Endometrial microvascular endothelial cells (primary cell): ENCODE measurements at regions not wholly inside any gene's neighbourhood (a gene's known extent, or its start where the extent isn't known, plus 50 kb on each side); places are given as distances from the start of the nearest gene placed in this dataset.

Source experiments
- in situ Hi-C: cut with HindIII; loops from 2 replicates; pipeline ENCODE4 v1.10.0; 2017; ENCODE audit warnings: low sequenced_read_pairs, low pct_unique_long_range_greater_than_20kb; ENCODE audit errors: inconsistent ontology term

DNA sequence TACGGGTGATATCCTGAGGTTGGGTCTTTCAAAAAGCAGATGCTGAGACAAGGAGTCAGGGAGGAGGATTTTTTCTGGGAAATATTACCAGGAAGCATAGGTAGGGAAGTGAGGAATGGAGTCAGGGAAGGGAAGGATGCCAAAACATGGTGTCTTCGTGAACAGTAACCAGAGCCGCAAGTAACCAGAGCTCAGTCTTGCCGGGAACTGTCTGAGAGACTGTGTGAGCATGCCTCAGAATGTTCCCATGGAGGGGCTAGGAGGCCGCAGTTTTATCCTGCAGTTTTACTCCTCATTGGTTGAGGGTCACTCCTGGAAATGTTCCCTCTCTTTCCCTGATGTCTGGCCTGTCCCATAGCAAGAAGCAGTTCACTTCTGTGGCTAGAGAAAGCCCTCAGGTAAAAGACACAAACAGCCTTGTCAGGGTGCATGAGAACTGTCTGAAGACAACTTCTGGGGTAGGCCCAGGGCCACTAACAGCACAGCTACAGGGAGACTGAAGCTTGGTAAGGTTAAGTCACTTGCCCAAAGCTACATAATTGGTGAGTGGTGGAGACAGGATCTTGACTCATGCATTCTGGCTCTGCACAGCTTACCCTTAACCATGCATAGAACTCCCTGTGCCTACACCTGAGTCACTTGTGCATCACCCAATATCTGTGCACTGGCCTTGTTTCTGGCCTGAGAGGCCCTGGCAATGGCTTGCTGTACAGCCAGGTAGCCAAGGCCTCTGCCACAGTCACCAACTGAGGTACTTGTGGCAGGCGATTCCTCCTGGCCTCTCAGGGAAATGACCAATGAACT, 76.3 kb upstream of the FRMD4B start:
- in situ Hi-C loops, result no loop called here

DNA sequence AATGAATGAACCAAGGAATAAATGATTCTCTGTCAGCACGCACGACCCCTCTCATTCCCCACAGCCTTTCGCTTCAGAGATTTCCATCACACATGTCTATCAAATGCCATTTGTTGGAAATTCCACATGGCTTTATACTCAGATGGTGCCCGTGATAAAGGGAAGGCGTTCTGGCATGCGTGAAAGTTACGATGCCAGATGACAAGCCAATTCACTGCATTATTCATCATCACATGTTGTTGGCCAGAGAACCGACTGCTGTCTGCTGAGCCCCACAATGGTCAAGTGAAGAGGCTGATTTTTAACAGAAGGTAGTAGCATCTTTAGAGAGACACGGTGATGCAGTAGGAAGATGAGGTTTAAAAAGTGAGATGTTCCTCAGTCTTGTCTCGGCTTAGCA, 74.1 kb upstream of the FRMD4B start:
- in situ Hi-C loops, result no loop called here

DNA sequence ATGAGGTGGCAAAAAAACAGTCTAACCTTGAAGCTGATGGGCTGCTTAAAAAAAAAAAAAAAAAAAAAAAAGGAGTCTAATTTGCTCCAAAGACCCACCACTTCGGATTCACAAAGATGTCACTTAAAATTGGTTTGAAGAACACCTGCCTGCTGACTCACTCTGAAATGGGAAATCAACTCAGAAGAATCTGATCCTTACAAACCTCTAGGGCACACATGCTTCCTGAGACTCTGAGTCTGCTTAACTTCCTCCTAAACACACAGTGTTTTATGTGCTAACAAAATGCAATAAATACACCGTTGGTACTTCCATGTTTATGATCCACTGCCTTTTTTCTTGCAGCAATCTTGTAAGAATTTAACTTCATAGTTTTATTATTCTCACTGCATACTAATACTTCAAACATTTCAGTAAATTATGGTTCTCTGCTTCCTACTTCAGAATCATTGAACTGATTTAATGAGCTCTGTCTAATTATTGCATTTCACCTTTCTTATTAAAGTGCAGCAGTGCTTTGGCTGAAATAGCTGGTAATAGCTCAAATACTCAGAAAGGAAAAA, 73.0 kb upstream of the FRMD4B start:
- in situ Hi-C loops, result no loop called here

DNA sequence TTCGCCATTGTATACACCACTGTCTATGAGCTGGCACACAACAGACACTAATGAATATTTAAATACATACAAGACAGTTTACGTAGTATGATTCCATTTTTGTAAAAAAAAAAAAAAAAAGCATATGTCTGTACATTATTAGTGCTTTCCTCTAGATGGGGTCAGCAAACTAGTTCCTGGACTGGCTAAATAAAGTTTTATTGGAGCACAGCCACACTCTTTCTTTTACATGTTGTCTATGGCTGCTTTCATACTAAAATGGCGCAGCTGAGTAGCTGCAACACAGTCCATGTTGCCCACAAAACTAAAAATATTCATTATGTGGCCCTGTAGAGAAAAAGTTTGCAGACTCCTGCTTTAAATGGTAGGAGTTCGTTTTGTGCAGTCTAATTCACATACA, 70.7 kb upstream of the FRMD4B start:
- in situ Hi-C loops, result no loop called here

DNA sequence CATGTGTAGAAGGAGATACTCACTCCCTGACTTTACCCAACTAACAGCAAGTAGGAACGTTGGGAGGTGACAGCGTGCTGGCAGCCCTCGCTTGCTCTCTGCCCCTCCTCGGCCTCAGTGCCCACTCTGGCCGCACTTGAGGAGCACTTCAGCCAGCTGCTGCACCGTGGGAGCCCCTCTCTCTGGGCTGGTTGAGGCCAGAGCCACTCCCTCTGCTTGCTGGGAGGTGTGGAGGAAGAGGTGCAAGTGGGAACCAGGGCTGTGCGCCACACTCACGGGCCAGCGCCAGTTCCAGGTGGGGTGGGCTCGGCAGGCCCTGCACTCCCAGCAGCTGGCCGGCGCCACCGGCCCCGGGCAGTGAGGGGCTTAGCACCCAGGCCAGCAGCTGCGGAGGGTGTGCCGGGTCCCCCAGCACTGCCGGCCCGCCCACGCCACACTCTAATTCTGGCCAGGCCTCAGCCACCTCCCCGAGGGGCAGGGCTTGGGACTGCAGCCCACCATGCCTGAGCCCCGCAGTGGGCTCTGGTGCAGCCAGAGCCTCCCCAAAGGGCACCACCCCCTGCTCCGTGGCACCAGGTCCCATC, 68.4 kb upstream of the FRMD4B start:
- in situ Hi-C loops, result no loop called here

DNA sequence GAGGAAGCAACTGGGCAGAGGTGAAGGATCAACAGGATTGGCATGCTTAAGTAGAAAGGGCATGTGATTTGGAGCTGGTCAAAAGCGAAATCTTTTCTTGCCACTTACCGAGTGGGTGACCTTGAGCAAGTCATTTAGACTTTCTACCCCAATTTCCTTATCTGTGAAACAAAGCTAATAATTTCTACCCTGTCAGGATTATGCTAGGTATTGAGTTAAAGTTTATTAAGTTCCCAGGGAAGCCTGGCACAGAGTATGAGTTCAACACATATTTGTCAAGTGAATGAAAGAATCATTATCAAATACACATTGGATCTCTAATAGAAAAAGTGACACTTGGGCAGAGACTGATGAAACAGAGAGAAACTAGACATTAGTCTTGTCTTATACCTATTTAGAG, 66.4 kb upstream of the FRMD4B start:
- in situ Hi-C loops, result no loop called here

DNA sequence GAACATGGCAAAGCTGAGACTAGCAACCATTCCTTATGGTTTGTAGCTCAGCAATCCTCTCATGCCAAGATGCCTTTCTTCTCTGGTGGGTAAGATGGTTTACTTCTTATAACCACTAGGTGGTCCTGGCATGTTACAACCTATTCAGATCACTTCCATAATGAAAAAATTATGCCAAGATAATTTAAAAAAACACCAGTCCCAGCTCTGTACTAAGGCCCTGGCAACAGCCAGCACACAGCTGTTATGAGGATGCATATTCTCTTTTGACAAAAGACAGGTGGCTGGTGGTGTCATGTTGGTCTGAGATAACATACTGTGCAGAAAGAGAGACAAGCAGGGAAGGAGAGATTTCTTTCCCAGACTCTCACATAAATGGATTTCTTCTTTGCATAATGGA, 65.7 kb upstream of the FRMD4B start:
- in situ Hi-C loops, result no loop called here

DNA sequence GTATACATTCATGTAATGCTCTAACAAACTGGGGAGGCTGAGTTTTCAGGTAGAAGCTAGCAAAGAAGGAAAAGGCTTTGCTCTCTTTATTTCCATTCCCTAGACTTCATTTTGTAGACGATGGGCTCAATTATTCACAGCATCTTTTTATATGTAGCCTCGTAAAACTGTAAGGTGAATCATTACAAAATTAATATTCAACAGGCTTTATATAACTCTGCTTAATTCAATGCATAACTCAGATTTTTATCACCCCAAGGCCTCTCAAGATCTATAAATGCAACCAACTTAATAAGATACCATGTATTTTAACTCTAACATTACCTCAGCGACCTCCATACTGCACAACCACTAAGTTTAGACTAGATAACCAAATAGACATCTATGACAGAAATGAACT, 63.0 kb upstream of the FRMD4B start:
- in situ Hi-C loops, result loop anchor here (25.0 kb wide), 1 partner anchor 213 kb away; no protein-coding TSS in a partner anchor

DNA sequence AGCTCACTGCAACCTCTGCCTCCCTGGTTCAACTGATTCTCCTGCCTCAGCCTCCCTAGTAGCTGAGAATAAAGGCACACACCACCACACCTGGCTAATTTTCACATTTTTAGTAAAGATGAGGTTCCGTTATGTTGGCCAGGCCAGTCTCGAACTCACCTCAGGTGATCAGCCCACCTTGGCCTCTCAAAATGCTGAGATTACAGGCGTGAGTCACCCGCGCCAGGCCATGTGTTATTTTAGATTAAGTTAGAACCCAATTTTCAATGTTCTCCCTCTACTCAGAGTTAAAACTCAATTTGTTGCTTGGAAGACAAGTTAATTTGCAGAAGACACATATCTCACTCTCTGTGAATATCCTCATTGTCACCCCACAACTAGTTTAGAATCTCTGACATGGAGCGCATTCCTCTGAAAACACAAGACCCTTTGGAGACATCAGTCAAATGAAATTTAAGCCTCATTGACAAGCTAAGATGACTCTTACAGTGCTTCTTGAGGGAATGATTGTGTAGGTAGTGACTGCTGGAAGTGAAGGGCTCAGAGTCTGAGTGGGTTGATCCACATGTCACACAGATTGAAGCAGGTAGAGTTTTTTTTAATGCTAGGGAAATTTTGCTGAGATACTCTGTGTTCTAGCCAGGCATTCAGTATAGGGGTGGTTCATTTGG, 60.6 kb upstream of the FRMD4B start:
- in situ Hi-C loops, result loop anchor here (25.0 kb wide), 1 partner anchor 216 kb away; no protein-coding TSS in a partner anchor

DNA sequence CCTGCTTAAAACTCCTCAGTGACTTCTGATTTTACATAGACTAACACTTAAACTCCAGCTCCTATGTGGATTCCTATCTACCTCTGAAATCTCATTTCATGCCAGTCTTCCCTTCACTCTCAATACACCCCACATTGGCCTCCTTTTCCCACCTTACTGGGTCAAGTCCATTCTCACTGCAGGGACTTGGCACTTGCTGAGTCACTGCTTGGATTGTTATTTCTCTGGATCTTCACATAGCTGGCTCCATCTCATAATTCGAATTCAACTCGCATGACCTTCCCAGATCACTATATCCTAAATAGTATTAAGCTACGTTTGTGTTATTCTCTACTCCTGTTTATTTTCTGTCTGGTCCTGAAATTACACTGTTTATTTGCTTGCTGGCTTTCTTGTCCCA, 59.6 kb upstream of the FRMD4B start:
- in situ Hi-C loops, result loop anchor here (25.0 kb wide), 1 partner anchor 217 kb away; no protein-coding TSS in a partner anchor

DNA sequence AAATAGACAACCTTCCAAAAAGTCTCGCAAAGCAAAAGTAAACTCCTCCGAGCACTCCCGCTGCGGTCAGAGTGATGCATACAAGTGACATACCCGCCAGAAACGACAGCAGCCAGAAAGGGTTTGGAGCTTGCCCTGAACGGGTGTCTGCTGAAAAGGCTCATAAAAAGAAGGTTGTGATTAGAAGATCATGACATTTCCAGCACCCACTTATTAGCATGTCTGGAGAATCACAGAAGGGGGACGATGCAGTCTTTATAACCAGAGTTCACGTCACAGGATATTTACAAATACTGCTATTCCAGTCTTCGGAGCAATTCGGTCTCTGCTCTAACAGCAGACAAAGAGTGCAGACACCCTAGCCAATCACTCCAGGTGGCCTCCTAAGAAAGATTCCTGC, 59.1 kb upstream of the FRMD4B start:
- in situ Hi-C loops, result loop anchor here (25.0 kb wide), 1 partner anchor 217 kb away; no protein-coding TSS in a partner anchor

DNA sequence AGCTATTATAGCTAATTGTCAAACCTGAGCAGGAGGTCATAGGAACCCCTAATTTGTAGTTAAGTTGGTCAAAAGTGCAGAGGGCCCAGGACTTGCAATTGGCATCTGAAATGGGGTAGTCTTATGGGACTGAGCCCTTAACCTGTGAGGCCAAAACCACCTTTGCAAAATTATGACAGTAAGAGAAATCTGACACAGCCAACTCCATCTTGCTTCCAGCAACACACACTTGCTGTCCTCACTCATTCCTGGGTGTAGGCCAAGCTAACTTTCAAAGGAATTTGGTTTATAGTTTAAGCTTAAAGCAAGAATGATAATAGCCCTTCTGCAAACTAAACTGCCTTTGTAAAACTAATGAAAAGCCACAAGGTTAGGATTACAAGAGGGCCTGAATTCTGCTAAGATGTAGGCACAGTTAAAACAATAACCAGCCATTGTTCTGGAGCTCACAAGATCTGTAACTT, 57.6 kb upstream of the FRMD4B start:
- in situ Hi-C loops, result loop anchor here (25.0 kb wide), 1 partner anchor 219 kb away; no protein-coding TSS in a partner anchor

DNA sequence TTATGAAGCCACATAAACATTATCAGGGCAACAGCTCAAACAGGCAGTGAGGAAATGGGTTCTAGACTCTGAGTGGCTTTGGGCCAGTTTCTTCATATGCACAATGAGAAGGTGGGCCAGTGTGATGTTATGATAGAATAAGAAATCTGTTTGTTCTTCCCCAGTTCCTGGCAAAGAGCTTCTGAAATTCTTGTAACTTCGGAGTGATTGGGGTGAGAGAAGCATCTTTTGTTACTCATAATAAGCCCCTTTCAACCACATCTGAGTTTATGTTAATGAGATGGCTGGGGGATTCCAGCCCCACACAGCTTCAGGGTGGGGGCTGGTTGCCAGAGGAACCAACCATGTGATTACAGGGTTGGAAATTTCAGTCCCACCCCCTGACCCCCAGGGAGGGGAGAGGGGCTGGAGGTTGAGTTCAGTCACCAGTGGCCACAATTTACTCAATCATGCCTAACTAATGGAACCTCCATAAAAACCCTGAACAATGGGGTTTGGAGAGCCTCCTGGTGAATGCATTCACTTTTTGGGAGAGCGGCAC, 57.0 kb upstream of the FRMD4B start:
- in situ Hi-C loops, result loop anchor here (25.0 kb wide), 1 partner anchor 219 kb away; no protein-coding TSS in a partner anchor

DNA sequence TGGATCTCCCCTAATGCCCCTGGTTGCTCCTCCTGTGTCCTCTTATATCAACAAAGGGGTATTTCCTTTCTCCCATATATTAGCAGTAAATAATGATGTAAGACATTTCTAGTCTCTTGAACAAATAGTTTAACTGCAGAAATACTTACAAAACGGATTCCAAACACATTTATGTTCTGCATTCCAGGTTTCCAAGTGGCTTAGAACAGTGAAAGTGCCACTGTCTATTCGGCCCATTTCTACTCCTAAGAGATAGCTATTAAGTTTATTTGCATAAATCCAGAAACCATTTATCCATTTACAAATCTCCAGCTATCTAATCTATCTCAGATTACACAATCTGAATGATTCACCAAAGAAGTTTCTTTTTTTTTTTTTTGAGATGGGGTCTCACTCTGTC, 55.8 kb upstream of the FRMD4B start:
- in situ Hi-C loops, result loop anchor here (25.0 kb wide), 1 partner anchor 221 kb away; no protein-coding TSS in a partner anchor

DNA sequence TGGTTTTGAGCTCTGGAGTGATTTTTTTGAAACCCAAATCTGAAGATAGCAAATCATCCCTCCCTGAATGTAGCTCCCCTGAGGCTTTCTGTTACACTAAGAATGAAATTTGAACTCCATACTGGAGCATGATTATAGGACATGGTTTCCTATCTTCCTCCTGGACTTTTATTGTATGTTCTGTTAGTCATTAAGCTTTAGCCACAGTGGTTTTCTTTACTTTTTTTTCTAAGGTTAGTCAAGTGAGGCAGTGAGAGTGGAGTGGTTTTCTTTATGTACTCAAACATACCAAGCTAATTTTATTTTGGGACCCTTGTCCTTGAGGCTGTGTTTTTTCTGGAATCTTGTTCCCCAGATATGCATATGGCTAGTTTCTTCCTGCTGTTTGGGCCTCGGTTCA, 55.2 kb upstream of the FRMD4B start:
- in situ Hi-C loops, result loop anchor here (25.0 kb wide), 1 partner anchor 221 kb away; no protein-coding TSS in a partner anchor

DNA sequence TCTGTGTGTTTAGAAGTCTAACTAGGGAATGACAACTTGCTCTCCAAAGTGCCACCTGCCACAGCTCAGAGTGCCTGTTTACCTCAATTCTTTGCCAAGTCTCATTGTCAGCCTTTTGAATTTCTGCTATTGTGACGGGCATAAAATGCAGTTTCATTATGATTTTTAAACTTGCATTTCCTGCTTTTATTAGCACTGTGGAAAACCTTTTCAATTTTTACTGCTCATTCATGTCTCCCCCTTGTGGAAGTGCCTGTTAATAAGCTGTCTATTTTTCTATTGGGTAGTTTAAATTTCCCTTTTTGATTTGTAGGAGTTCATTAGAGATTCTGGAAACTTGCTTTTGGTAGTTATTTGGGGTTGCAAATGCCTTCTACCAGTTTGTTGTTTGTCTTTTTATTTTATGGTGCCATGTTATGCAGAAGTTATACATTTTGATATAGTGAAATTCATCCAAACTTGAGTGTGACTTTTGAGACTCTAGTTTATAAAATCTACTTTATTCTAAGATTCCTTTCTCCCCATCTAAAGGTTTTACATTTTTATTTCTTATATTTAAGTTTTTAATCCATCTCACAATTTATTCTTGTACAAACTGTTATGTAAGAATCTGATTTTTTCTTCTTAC, 53.9 kb upstream of the FRMD4B start:
- in situ Hi-C loops, result loop anchor here (25.0 kb wide), 1 partner anchor 223 kb away; no protein-coding TSS in a partner anchor

DNA sequence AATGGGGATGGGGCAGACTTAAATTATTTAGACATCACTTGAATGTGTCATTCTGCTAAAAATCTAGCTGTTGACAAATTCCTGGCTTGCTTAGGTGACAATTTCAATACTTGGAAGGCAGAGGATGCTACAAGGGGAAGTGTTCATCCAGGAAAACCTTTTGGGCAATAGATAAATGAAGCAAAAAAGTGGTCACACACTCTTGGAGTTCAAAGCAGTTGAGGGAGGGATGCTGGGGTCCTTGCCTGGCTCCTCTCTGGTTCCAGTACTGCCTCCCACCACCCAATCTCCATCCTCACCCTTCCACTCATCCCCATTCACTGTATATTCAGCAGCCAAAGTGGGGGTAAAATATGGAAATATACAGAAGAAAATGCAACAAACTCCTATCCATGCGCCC, 52.6 kb upstream of the FRMD4B start:
- in situ Hi-C loops, result loop anchor here (25.0 kb wide), 1 partner anchor 224 kb away; no protein-coding TSS in a partner anchor
